CD14-positive monocyte (primary cell): ENCODE measurements at regions not wholly inside any gene's neighbourhood (a gene's known extent, or its start where the extent isn't known, plus 50 kb on each side); places are given as distances from the start of the nearest gene placed in this dataset.
"Not testable (repeated sequence)": the region's sequence is repeated elsewhere in the genome, so short reads cannot be mapped to it uniquely, and the experiment has no call there.

ENCODE experiments used
- DNase-seq, 3 donors: peaks; one replicate each; pipeline ENCODE4 v3.0.0-alpha.2; 2011 to 2022
- H2AFZ ChIP-seq: 2 replicates; pipeline ENCODE4 v1.6.0; 2012; ENCODE audit warnings: mild to moderate bottlenecking, low read depth, low read length, inconsistent platforms; ENCODE audit not compliant: insufficient read depth, poor library complexity, severe bottlenecking
- H3K27ac ChIP-seq, 2 donors: 1 replicate in 1 of 2; 2 replicates in 1 of 2; pipeline ENCODE4 v1.5.1; 2012 to 2013; ENCODE audit warnings: low read length in 2 of 2, control low read depth in 1 of 2, inconsistent platforms in 1 of 2, low read depth in 1 of 2, mild to moderate bottlenecking in 1 of 2
- H3K27me3 ChIP-seq, 2 donors: one replicate each; pipeline versions ENCODE4 v1.6.0 to v1.6.1; 2011 to 2013; ENCODE audit warnings: low read length in 2 of 2; ENCODE audit not compliant: control insufficient read depth in 2 of 2, insufficient read depth in 2 of 2
- H3K36me3 ChIP-seq, 2 donors: replicated peaks in 1 of 2; 1 replicate in 1 of 2; 2 replicates in 1 of 2; pipeline versions ENCODE4 v1.5.1 to v1.6.1; 2012 to 2013; ENCODE audit warnings: low read length in 2 of 2, control low read depth in 1 of 2, inconsistent platforms in 1 of 2, mild to moderate bottlenecking in 1 of 2; ENCODE audit not compliant: insufficient read depth in 2 of 2, control insufficient read depth in 1 of 2
- H3K4me1 ChIP-seq, 2 donors: 1 replicate in 1 of 2; 2 replicates in 1 of 2; pipeline versions ENCODE4 v1.5.1 to v1.6.1; 2012 to 2013; ENCODE audit warnings: low read length in 2 of 2, control low read depth in 1 of 2, inconsistent platforms in 1 of 2, mild to moderate bottlenecking in 1 of 2, moderate library complexity in 1 of 2; ENCODE audit not compliant: insufficient read depth in 2 of 2, control insufficient read depth in 1 of 2
- H3K4me2 ChIP-seq: replicated peaks from 2 replicates; pipeline ENCODE3; 2012; ENCODE audit warnings: low read length, moderate library complexity, mild to moderate bottlenecking; ENCODE audit not compliant: poor library complexity, severe bottlenecking; ENCODE audit errors: extremely low read depth
- H3K4me3 ChIP-seq, 3 experiments: fragments of 200-600 bp in 1 of 3; sonication (generic) in 1 of 3; replicated peaks in 1 of 3; 1 replicate in 2 of 3; 2 replicates in 1 of 3; pipeline ENCODE4 v1.5.1; 2011 to 2013; ENCODE audit warnings: low read length in 3 of 3, mild to moderate bottlenecking in 3 of 3, control low read depth in 2 of 3, low read depth in 2 of 3, inconsistent platforms in 1 of 3, moderate library complexity in 1 of 3
- H3K79me2 ChIP-seq: 2 replicates; pipeline ENCODE4 v1.6.0; 2012; ENCODE audit warnings: mild to moderate bottlenecking, control low read depth, inconsistent platforms, low read length, moderate library complexity; ENCODE audit not compliant: insufficient read depth
- H3K9ac ChIP-seq: 2 replicates; pipeline ENCODE4 v1.6.0; 2017; ENCODE audit warnings: low read length, mild to moderate bottlenecking; ENCODE audit not compliant: insufficient read depth, poor library complexity, severe bottlenecking
- H3K9me3 ChIP-seq, 2 donors: replicated peaks in 1 of 2; 1 replicate in 1 of 2; 2 replicates in 1 of 2; pipeline versions ENCODE4 v1.5.1 to v1.6.1; 2012 to 2013; ENCODE audit warnings: low read length in 2 of 2, control low read depth in 1 of 2; ENCODE audit not compliant: control insufficient read depth in 1 of 2, insufficient read depth in 1 of 2
- H4K20me1 ChIP-seq: 2 replicates; pipeline ENCODE4 v1.6.0; 2012; ENCODE audit warnings: mild to moderate bottlenecking, low read length, control low read depth, moderate library complexity; ENCODE audit not compliant: insufficient read depth
- H3K27ac Mint-ChIP-seq, 7 donors: one replicate each; pipeline ENCODE4 v1.8.0; 2020; ENCODE audit warnings: mild to moderate bottlenecking in 7 of 7, mixed read lengths in 7 of 7, moderate library complexity in 6 of 7, inconsistent platforms in 2 of 7
- H3K27me3 Mint-ChIP-seq, 3 donors: one replicate each; pipeline ENCODE4 v1.8.0; 2021 to 2022; ENCODE audit warnings: low read depth in 3 of 3, mild to moderate bottlenecking in 3 of 3, mixed read lengths in 3 of 3, moderate library complexity in 3 of 3, inconsistent platforms in 1 of 3
- H3K36me3 Mint-ChIP-seq, 2 donors: one replicate each; pipeline ENCODE4 v1.8.0; 2020; ENCODE audit warnings: mixed read lengths in 2 of 2, inconsistent platforms in 1 of 2, mild to moderate bottlenecking in 1 of 2
- H3K4me1 Mint-ChIP-seq: one replicate; pipeline ENCODE4 v1.8.0; 2020; ENCODE audit warnings: mild to moderate bottlenecking, mixed read lengths
- H3K4me3 Mint-ChIP-seq, 2 donors: one replicate each; pipeline ENCODE4 v1.8.0; 2020; ENCODE audit warnings: mild to moderate bottlenecking in 2 of 2, mixed read lengths in 2 of 2, moderate library complexity in 1 of 2
- H3K9me3 Mint-ChIP-seq, 7 donors: one replicate each; pipeline ENCODE4 v1.8.0; 2020 to 2022; ENCODE audit warnings: mixed read lengths in 7 of 7, mild to moderate bottlenecking in 6 of 7, moderate library complexity in 6 of 7, inconsistent platforms in 2 of 7
- CTCF ChIP-seq: fragments of 200-600 bp; IDR thresholded peaks from one replicate; pipeline ENCODE4 v1.8.0; 2022; ENCODE audit warnings: antibody characterized with exemption, mild to moderate bottlenecking
- WGBS: methylation state at CpG from one replicate; pipeline ENCODE4 v1.1.5; 2013; ENCODE audit warnings: missing lambda C conversion rate; ENCODE audit not compliant: insufficient coverage; 5-methylcytosine and 5-hydroxymethylcytosine counted together
- intact Hi-C, 2 donors: fragments of 100-400 bp; cut with micrococcal nuclease; formaldehyde crosslinking; loops; one replicate each; pipeline versions ENCODE4 v1.15.0 to v1.15.1; 2023

DNA sequence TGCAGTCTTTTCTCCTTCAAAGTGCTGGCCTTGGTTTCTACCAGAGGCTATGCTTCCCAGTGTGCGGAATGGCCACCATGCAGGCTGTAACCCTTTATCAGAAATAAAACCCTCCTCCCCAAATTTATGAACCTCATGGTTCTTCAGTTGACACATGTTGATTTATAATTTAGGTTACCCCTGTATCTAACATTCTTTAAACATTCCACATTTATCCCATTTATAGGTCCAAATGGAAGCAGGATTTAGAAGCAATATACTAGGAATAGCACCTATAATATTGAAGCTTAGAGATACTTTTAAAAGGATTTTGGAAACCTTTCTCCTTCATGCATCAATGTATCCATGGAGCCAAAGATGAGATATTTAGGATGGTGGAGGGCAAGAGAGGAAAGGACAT is 438.8 kb upstream of the C16orf82 start:
- no peak overlapping the region for H3K27ac ChIP-seq
- Mint-ChIP-seq H3K27me3 (peaks cover 0 to 3% (median 0%) of the 10 kb centered on the region in 3 donors), H3K36me3 (no peaks in the 10 kb centered on the region), H3K4me3 (no peak overlapping the region), H3K27ac (no peak overlapping the region), H3K9me3 (peaks cover 0 to 25% (median 11%) of the 10 kb centered on the region in 7 donors), H3K4me1 (no peaks in the 10 kb centered on the region)
- H3K4me3 ChIP-seq = no peak overlapping the region
- no peaks in the 10 kb centered on the region for H4K20me1 ChIP-seq
- DNase-seq = no peak
- H3K79me2 ChIP-seq = no peaks in the 10 kb centered on the region
- H2AFZ ChIP-seq = no peak overlapping the region
- peaks cover 0 to 10% of the 10 kb centered on the region in 2 donors for H3K9me3 ChIP-seq
- no peaks in the 10 kb centered on the region for H3K4me1 ChIP-seq
- H3K4me2 ChIP-seq = no peak overlapping the region
- no peak overlapping the region for H3K9ac ChIP-seq
- H3K36me3 ChIP-seq = no peaks in the 10 kb centered on the region
- intact Hi-C loops = no loop called here
- no peaks in the 10 kb centered on the region for H3K27me3 ChIP-seq
- WGBS = no CpG with 5 or more reads among the region's 1 CpG
- TF ChIP-seq CTCF = no peak

GRCh38 chr16:26631365-26631764 is 435.4 kb upstream of the C16orf82 start:
- H3K4me3 Mint-ChIP-seq, H3K27me3 Mint-ChIP-seq, H3K36me3 ChIP-seq, DNase-seq, H3K27ac Mint-ChIP-seq, H3K27me3 ChIP-seq, H3K79me2 ChIP-seq, H3K4me1 ChIP-seq, H4K20me1 ChIP-seq, H3K4me1 Mint-ChIP-seq, H3K4me2 ChIP-seq, H3K36me3 Mint-ChIP-seq, H3K4me3 ChIP-seq, H3K27ac ChIP-seq, H3K9ac ChIP-seq, intact Hi-C loops, H2AFZ ChIP-seq: not testable (repeated sequence)
- H3K9me3 ChIP-seq = peaks cover 0 to 10% of the 10 kb centered on the region in 2 donors
- H3K9me3 Mint-ChIP-seq = peaks cover 1 to 28% (median 9%) of the 10 kb centered on the region in 7 donors
